Stimulated activated CD4-positive, alpha-beta T cell treated with anti-CD3 and anti-CD28 coated beads, TNF-alpha, amount 100 ng/mL, for 24 hours (primary cell): ENCODE measurements at regions not wholly inside any gene's neighbourhood (a gene's known extent, or its start where the extent isn't known, plus 50 kb on each side); places are given as distances from the start of the nearest gene placed in this dataset.

Experiments used
- DNase-seq, 3 experiments: peaks; one replicate each; pipeline ENCODE4 v3.0.0-alpha.2; 2020; ENCODE audit warnings: low read depth in 3 of 3

- no peak for DNase-seq
Observed at GRCh38 chr1:60596791-60597750, 485.3 kb upstream of the NFIA start.

DNA sequence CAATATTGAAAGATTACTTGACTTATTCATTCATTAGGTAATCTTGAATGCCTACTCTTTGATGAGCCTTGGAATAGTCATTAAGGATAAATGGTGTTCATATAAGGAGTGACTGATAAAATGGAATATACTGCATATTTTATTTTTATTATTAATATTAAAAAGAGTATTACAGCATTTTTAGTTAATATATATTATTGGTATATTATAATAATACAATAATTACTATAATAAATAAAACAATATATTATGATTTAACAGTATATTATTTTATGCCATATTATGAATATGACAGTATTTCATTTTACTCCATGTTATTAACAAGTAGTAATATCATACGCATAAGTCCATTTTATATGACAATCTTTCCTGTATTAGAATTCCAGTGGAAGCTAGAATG, 490.8 kb upstream of the NFIA start:
- DNase-seq, result no peak

DNA sequence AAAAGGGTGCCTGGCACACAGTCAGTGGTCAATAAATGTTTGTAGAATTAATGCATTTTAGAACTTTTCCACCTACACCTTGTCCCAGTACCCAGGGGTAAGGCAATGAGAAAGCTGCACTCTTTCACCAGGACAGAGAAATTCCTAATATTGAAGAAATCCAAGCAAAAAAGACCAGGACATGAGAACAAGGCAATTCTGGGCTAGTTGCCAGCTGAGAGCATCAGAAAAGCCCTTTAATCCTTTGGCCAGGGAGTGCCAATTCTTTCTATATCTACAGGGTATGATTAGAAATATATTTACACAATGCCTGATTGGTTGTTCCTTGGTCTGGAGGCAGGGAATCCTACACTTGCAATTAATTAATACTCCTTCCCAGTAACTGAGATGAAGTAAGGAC, 492.4 kb upstream of the NFIA start:
- no peak for DNase-seq

GRCh38 chr1:60589046-60589748, 493.2 kb upstream of the NFIA start:
- DNase-seq, result no peak

- no peak for DNase-seq
Observed at GRCh38 chr1:60584371-60584770, 498.0 kb upstream of the NFIA start.

GRCh38 chr1:60583696-60584095, 498.7 kb upstream of the NFIA start:
- DNase-seq, result no peak

DNA sequence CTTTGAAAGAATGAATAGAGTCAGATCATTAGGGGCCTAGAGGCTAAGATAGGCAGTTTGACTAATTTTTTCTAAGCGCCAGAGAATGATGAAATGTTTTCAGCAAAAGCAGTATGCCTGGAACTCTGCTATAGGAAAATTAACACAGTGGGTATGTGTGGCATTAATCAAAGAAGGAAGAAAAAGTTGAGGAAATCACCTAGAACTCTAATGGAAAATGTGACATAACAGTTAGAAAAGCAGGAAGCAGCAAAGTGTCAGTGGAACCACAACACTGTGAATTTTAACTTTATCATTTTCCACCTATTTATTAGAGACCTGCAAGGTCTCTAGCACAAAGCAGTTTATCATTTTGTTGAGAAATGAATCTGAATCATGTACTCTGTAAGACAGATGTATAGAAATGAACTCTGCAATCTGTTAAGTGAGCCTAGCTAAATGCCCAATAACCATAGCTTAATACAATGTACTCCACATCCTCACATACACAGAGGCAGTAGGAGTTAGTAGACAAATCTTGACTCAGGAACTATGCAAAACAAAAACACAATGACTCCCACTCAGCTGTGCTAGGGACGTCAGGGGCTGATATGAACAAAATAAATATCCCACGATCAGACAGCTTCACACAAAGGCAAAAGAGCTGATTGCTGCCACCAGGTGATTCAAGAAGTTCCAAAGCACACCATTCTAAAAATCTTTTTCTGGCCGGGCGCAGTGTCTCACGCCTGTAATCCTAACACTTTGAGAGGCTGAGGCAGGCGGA, 500.7 kb upstream of the NFIA start:
- DNase-seq, result no peak

DNA sequence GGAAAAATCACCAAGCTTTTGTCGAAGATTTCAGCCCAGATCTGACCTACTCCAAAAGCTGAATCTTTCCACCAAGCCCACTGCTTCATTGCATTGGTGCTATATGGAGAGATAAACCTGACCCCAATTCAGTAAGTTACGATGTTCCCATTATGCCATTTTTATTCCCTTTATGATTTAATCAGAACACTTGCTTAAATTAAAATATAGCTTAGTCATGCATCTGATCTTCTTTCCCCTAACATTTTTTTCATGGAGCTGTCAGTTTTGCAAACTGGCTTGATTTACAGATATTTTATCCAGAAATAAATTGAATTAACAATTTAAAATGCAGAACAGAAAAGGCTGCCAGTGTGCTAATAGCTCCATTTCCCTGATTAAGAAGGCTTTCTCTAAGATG, 503.5 kb upstream of the C1orf87 start:
- DNase-seq, result no peak

DNA sequence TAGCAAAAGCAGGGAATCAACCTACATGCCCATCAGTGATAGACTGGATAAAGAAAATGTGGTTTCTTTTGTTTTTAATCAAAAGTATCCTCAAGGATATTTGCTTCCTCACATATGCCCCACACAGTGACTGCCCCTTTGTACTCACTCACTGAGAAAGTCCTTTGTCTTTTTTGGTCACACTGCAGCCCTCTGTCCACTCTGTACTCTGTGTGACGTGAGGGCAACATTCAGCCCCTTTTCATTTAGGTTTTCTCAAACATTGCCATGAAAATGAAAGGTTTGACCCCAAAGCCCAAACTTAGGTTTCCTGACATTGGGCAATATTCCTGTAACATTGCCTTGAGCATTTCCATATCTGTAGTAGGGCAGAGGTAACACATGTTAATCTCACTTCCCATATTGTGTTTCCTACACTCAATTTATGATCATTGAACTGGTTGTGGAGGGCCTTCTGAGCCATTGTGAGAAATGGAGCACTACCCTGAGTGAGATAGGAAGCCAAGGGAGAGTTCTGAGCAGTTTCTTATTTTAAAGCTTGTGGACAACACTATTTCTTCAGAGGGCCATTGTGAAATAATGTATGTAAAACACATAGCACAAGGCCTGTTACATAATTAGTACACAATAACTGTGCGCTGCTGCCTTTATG, 501.9 kb upstream of the C1orf87 start:
- DNase-seq, result no peak

- no peak for DNase-seq
Observed at GRCh38 chr1:60573726-60574409, 500.3 kb upstream of the C1orf87 start.

DNA sequence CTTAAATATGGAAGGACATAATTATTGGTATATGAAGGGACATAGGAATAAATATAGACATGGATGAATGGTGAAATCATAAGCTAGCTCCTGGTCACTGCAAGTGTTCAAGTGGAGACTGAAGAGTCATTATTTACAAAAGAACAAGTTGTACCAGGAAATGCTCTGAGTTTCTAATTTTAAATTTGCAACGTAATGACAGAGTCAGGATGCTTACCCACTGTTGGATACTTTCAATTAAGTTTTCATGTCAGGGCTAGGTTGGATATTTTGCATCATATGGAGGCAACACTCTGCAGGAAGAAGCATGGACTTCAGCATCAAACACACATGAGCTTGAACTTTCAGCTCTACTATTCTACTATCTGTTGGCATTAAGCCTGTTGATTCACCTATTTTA, 499.6 kb upstream of the C1orf87 start:
- DNase-seq, result no peak

DNA sequence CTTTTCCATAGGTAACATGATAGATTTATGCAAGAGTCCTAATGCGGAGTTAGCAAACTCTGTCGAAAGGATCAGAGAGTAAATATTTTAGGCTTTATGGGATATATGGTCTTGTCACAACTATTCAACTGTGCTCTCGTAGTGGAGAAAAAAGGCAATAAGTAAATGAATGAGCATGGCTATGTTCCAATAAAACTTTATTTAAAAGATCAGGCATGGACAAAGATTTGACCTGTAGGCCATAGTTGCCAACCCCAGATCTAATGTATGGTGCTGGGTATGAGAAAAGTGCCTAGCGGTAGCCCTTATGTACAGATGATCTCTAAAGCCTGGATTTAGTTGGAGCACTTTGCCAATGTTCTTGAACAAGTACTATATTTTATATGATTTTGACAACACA, 498.8 kb upstream of the C1orf87 start:
- DNase-seq, result no peak

DNA sequence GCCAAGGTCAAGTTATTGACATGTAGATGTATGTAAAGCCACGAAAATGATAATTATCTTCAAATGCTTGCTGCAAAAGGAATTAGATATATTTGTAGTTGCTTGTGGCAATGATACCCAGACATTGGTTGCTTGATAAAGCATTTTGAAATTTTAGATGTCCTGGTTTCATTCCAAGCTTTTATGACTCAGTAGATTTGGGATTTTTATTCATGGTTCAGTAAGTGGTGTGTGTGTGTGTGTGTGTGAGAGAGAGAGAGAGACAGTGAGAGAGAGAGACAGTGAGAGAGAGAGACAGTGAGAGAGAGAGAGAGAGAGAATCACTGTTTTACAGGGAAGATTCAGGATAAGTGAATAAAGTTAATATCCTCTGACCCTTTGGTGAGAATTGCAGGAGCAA, 498.2 kb upstream of the C1orf87 start:
- no peak for DNase-seq

- DNase-seq, result no peak
Observed at GRCh38 chr1:60569189-60569588, 495.6 kb upstream of the C1orf87 start.

DNA sequence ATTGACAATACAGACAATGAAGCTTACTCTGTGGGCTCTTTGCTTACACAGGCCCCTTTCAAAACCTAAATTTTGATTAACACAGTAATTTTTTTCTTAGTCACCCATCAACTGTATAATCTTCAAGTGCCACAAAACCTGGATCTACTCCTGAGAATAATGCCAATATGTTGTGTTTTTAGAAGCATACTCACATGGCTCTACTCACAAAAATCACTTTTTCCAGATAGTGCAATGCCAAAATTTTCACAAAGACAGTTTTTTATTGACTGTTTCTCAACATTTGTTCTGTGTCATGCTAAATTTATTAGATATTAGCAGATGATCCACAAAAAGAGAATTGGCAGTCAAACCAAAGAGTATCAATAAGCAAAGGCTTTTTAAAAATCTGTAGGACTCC, 493.7 kb upstream of the C1orf87 start:
- no peak for DNase-seq

- no peak for DNase-seq
Observed at GRCh38 chr1:60564916-60565750, 491.6 kb upstream of the C1orf87 start.

DNA sequence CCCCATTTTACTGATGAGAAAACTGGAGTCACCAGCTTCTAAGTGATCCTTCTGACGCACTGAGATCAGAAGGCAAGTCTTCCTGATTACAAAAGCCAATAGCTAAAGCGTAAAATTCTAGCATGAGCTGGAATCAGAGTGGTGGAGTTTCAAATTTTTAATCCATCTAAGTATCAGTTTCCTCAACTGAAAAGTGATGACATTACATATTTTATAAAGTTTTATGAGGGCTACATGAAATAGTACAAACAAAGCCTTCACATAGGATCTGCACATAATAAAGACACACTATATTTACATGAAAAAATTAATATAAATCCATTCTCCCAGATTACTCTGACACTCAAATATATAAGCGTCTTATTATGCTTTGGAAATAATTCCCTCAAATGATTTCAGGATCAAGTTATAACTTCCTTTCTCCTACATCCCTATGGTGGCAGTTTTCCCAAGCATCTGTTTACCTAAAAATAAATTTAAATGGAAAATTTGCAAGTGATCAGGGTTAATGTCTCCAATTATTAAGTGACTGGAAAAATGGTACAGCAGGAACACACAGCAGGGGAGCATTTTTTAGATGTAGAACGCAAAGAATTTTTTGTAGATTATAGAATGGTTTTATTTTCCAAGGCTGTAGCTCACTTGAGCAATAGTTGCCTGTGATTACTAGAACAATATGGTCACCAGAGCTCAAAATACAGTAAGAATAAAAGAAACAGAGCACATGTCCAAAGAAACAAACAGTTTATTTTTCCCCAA, 490.4 kb upstream of the C1orf87 start:
- DNase-seq, result no peak

- no peak for DNase-seq
Observed at GRCh38 chr1:60562740-60563139, 489.2 kb upstream of the C1orf87 start.

GRCh38 chr1:60560701-60561100, 487.1 kb upstream of the C1orf87 start:
- no peak for DNase-seq

- DNase-seq, result no peak
Observed at GRCh38 chr1:60558236-60558635, 484.7 kb upstream of the C1orf87 start.
